Spleen (tissue), 11 donors: ENCODE measurements at regions not wholly inside any gene's neighbourhood (a gene's known extent, or its start where the extent isn't known, plus 50 kb on each side); places are given as distances from the start of the nearest gene placed in this dataset.
"Not testable (repeated sequence)": the region's sequence is repeated elsewhere in the genome, so short reads cannot be mapped to it uniquely, and the experiment has no call there.

Experiments used
- DNase-seq: peaks from one replicate; pipeline ENCODE4 v3.0.0-alpha.2; 2020
- H3K27ac ChIP-seq, 8 donors: fragments of 200-600 bp; sonication (generic) in 7 of 8; 1 replicate in 4 of 8; 2 replicates in 4 of 8; pipeline versions ENCODE4 v1.5.0 to v1.8.0; 2016 to 2021; ENCODE audit warnings: inconsistent platforms in 4 of 8, mild to moderate bottlenecking in 4 of 8, moderate library complexity in 1 of 8
- H3K27me3 ChIP-seq, 7 donors: fragments of 200-600 bp; sonication (generic) in 6 of 7; replicated peaks in 1 of 7; 1 replicate in 4 of 7; 2 replicates in 3 of 7; pipeline versions ENCODE4 v1.5.0 to v1.8.0; 2016 to 2021; ENCODE audit warnings: inconsistent platforms in 3 of 7, mild to moderate bottlenecking in 1 of 7
- H3K36me3 ChIP-seq, 6 donors: fragments of 200-600 bp; sonication (generic) in 5 of 6; 1 replicate in 4 of 6; 2 replicates in 2 of 6; pipeline versions ENCODE4 v1.5.0 to v1.8.0; 2016 to 2021; ENCODE audit warnings: inconsistent platforms in 2 of 6
- H3K4me1 ChIP-seq, 6 donors: fragments of 200-600 bp; sonication (generic) in 5 of 6; 1 replicate in 3 of 6; 2 replicates in 3 of 6; pipeline versions ENCODE4 v1.5.0 to v1.8.0; 2016 to 2021; ENCODE audit warnings: inconsistent platforms in 3 of 6
- H3K4me3 ChIP-seq, 8 donors: fragments of 200-600 bp; sonication (generic) in 7 of 8; 1 replicate in 4 of 8; 2 replicates in 4 of 8; pipeline versions ENCODE4 v1.5.0 to v1.8.0; 2016 to 2021; ENCODE audit warnings: inconsistent platforms in 4 of 8, mild to moderate bottlenecking in 4 of 8, moderate library complexity in 2 of 8
- H3K9me3 ChIP-seq, 8 donors: fragments of 200-600 bp; sonication (generic) in 7 of 8; 1 replicate in 4 of 8; 2 replicates in 4 of 8; pipeline versions ENCODE4 v1.5.0 to v1.8.0; 2016 to 2021; ENCODE audit warnings: inconsistent platforms in 4 of 8
- CTCF ChIP-seq, 11 experiments: fragments of 200-600 bp in 7 of 11; fragments of 450-650 bp in 4 of 11; sonication (generic) in 4 of 11; IDR thresholded peaks in 8 of 11; conservative IDR thresholded peaks in 3 of 11; 1 replicate in 7 of 11; 2 replicates in 4 of 11; pipeline versions ENCODE4 v1.4.0 to v1.8.0; 2016 to 2021; ENCODE audit warnings: antibody characterized with exemption in 11 of 11, inconsistent platforms in 4 of 11, mild to moderate bottlenecking in 1 of 11
- POLR2A ChIP-seq, 3 donors: fragments of 450-650 bp; IDR thresholded peaks; one replicate each; pipeline ENCODE4 v1.5.1; 2017; ENCODE audit warnings: antibody characterized with exemption in 3 of 3, mild to moderate bottlenecking in 1 of 3
- POLR2AphosphoS5 ChIP-seq, 3 donors: sonication (generic); formaldehyde crosslinking; IDR thresholded peaks; one replicate each; pipeline ENCODE4 v1.5.1; 2017; ENCODE audit warnings: antibody characterized with exemption in 3 of 3
- WGBS, 5 donors: extraction: QIAGEN DNeasy Blood & Tissue Kit in 3 of 5; methylation state at CpG; one replicate each; pipeline versions ENCODE4 v1.1.5 to v1.1.7; 2013 to 2018; 5-methylcytosine and 5-hydroxymethylcytosine counted together
- intact Hi-C: fragments of 100-400 bp; cut with DNase I; formaldehyde crosslinking; loops from one replicate; pipeline ENCODE4 v1.15.0; 2023; ENCODE audit warnings: low total_unique reads
- donor health status: healthy with polysubstance abuse.
- donor health status: DM: no; HTN: no; CAD: no; lungs with moderate emphysema.
- donor health status: DM: no; HTN: no; CAD: no.
- donor health status: Bipolar disorder and iron deficiency.
- donor health status: healthy.
- donor health status: DM: no; HTN: no; CAD: no.
- donor health status: DM: yes; HTN: yes; CAD: no.

DNA sequence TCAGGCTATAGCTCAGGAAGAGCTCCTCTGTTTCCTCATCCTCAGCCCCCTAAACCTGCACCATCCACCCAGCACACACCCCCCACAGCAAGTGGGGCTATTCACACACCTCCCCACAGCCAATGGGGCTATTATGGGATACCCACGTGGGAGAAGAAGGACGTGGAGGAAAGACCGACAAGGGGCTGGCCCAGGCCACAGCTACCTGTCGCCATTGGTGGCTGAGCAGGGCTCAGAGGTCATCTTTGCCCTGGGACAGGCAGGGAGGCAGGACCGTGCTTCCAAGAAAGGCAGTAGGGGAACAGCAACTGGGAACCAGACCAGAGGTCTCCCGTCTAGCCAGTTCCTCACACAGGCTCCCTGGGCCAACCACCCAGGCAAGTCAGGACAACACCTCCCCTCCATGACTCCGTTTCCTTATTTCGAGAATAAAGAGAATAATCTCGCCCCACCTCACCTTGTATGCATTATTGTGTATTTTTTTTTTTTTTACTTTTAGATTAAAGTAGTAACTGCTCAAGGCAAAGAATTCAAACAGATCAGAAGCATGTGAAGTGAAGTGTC lies 92.3 kb upstream of the TARDBP start:
- Histone ChIP-seq H3K27ac (no peak overlapping the region), H3K4me3 (no peak overlapping the region), H3K27me3 (peaks cover 0 to 45% (median 7%) of the 10 kb centered on the region in 7 donors), H3K4me1 (peaks cover 0 to 17% (median 6%) of the 10 kb centered on the region in 6 donors), H3K9me3 (no peaks in the 10 kb centered on the region), H3K36me3 (no peaks in the 10 kb centered on the region)
- DNase-seq, result no peak
- 73 to 92% (median 79%) methylated on average over 9 of the region's 9 CpGs for WGBS, 5 donors
- TF ChIP-seq POLR2A (IDR thresholded peaks at IDR 0.05) (no peak), CTCF (IDR thresholded peaks at IDR 0.05 in 8 of 11, conservative IDR thresholded peaks at IDR 0.05 in 3 of 11) (no peak), POLR2AphosphoS5 (IDR thresholded peaks at IDR 0.05) (no peak)
- intact Hi-C loops, result no loop called here

DNA sequence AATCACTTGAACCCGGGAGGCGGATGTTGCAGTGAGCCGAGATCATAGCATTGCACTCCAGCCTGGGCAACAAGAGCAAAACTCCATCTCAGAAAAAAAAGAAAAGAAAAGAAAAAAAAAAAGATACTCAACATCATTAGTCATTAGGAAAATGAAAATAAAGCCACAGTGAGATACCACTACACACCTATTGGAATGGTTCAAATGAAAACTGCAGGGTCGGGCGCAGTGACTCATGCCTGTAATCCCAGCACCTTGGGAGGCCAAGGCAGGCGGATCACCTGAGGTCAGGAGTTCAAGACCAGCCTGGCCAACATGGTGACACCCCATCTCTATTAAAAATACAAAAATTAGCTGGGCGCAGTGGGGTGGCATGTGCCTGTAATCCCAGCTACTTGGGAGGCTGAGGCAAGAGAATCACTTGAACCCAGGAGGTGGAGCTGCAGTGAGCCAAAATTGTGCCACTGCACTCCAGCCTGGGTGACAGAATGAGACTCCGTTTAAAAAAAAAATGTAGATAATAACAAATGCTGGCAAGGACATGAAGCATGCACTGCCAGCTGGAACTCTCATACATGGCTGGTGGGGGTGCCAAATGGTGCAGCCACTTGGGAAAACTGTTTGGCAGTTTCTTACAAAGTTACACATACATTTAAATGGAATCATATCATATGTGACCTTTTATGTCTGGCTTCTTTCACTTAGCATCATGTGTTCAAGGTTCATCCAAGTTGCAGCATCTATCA lies 90.0 kb upstream of the TARDBP start:
- DNase-seq, H3K9me3 ChIP-seq, H3K36me3 ChIP-seq, intact Hi-C loops, H3K4me3 ChIP-seq, H3K27ac ChIP-seq: not testable (repeated sequence)
- 78 to 94% (median 82%) methylated on average over 8 of the region's 8 CpGs for WGBS, 5 donors
- H3K27me3 ChIP-seq, result peaks cover 0 to 34% (median 5%) of the 10 kb centered on the region in 7 donors
- peaks cover 0 to 12% (median 6%) of the 10 kb centered on the region in 6 donors for H3K4me1 ChIP-seq

- no peak for TF ChIP-seq CTCF (IDR thresholded peaks at IDR 0.05 in 8 of 11, conservative IDR thresholded peaks at IDR 0.05 in 3 of 11)
- no peak for TF ChIP-seq POLR2A (IDR thresholded peaks at IDR 0.05)
- no peak for TF ChIP-seq POLR2AphosphoS5 (IDR thresholded peaks at IDR 0.05)
- H3K36me3 ChIP-seq, result no peaks in the 10 kb centered on the region
- DNase-seq, result no peak
- WGBS, 5 donors, result 88 to 94% (median 89%) methylated on average over 4 of the region's 4 CpGs
- no peak overlapping the region for H3K4me3 ChIP-seq
- no peak overlapping the region for H3K27ac ChIP-seq
- H3K4me1 ChIP-seq, result no peaks in the 10 kb centered on the region
- intact Hi-C loops, result no loop called here
- peaks cover 0 to 10% (median 8%) of the 10 kb centered on the region in 8 donors for H3K9me3 ChIP-seq
- H3K27me3 ChIP-seq, result peaks cover 0 to 34% (median 7%) of the 10 kb centered on the region in 7 donors
Observed at GRCh38 chr1:10924030-10924429, 88.4 kb upstream of the TARDBP start.

DNA sequence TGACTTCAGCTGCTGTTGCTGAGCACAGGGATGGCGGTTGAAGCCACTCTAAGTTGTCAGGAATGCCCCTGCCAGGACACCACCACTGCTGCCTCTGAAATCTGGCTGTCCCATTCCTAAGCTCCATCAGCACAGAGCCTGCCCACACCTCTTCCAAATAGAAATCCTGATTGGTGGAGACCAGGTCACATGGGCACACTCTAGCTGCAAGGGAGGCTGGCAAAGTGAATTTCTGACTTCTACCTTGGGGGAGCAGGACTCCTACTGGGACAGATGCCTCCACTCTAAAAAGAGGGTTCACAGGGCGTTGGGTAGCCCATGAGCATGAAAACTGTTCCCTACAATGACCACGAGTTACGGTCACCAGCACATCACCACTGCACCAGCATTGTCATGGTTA lies 83.8 kb upstream of the TARDBP start:
- H3K9me3 ChIP-seq, result peaks cover 0 to 14% (median 10%) of the 10 kb centered on the region in 8 donors
- no peak for DNase-seq
- TF ChIP-seq POLR2AphosphoS5 (IDR thresholded peaks at IDR 0.05), result no peak
- no peak for TF ChIP-seq POLR2A (IDR thresholded peaks at IDR 0.05)
- no peak for TF ChIP-seq CTCF (IDR thresholded peaks at IDR 0.05 in 8 of 11, conservative IDR thresholded peaks at IDR 0.05 in 3 of 11)
- intact Hi-C loops, result no loop called here
- peaks cover 0 to 5% (median 0%) of the 10 kb centered on the region in 7 donors for H3K27me3 ChIP-seq
- H3K27ac ChIP-seq, result no peak overlapping the region
- no peaks in the 10 kb centered on the region for H3K4me1 ChIP-seq
- no peaks in the 10 kb centered on the region for H3K36me3 ChIP-seq
- WGBS, 5 donors, result 81 to 89% (median 84%) methylated on average over 4 of the region's 4 CpGs
- H3K4me3 ChIP-seq, result no peak overlapping the region
